Upper lobe of left lung (tissue), 4 donors: ENCODE measurements at regions not wholly inside any gene's neighbourhood (a gene's known extent, or its start where the extent isn't known, plus 50 kb on each side); places are given as distances from the start of the nearest gene placed in this dataset.

Experiments
- POLR2A ChIP-seq, 4 donors: fragments of 450-650 bp; IDR thresholded peaks; one replicate each; pipeline ENCODE4 v1.5.1; 2016 to 2017; ENCODE audit warnings: antibody characterized with exemption in 4 of 4, mild to moderate bottlenecking in 2 of 4
- TF ChIP-seq, protein P1 (sequence below), 6 experiments: fragments of 450-650 bp in 4 of 6; fragments of 200-600 bp in 2 of 6; sonication (generic) in 2 of 6; IDR thresholded peaks; one replicate each; pipeline ENCODE4 v1.5.1; 2016 to 2019; ENCODE audit warnings: antibody characterized with exemption in 6 of 6

GRCh38 chr17:72031219-72031884 lies 89.5 kb upstream of the SOX9 start:
- TF ChIP-seq, protein P1, sequence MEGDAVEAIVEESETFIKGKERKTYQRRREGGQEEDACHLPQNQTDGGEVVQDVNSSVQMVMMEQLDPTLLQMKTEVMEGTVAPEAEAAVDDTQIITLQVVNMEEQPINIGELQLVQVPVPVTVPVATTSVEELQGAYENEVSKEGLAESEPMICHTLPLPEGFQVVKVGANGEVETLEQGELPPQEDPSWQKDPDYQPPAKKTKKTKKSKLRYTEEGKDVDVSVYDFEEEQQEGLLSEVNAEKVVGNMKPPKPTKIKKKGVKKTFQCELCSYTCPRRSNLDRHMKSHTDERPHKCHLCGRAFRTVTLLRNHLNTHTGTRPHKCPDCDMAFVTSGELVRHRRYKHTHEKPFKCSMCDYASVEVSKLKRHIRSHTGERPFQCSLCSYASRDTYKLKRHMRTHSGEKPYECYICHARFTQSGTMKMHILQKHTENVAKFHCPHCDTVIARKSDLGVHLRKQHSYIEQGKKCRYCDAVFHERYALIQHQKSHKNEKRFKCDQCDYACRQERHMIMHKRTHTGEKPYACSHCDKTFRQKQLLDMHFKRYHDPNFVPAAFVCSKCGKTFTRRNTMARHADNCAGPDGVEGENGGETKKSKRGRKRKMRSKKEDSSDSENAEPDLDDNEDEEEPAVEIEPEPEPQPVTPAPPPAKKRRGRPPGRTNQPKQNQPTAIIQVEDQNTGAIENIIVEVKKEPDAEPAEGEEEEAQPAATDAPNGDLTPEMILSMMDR (IDR thresholded peaks at IDR 0.05): no peak
- no peak for TF ChIP-seq POLR2A (IDR thresholded peaks at IDR 0.05)
